PC-9 (cell line): ENCODE measurements at regions not wholly inside any gene's neighbourhood (a gene's known extent, or its start where the extent isn't known, plus 50 kb on each side); places are given as distances from the start of the nearest gene placed in this dataset.

Experiments used
- BruUV-seq: library from RNA; stranded (reverse); fragments of 400-500 nt; replicated peaks from 2 replicates; lab custom pipeline; 2021; lab: Mats Ljungman, UMichigan
- CTCF ChIA-PET: fragments of 300-600 bp; sonication (Branson Sonifier 250); formaldehyde crosslinking; loops from one replicate; lab custom pipeline; 2022; ENCODE audit warnings: antibody characterized with exemption; lab: Charles Lee
- POLR2A ChIA-PET: fragments of 300-600 bp; sonication (Branson Sonifier 250); formaldehyde crosslinking; loops from one replicate; lab custom pipeline; 2022; ENCODE audit warnings: antibody characterized with exemption; ENCODE audit not compliant: unreplicated experiment; lab: Charles Lee
- DNase-seq, 2 experiments: peaks; one replicate each; pipeline versions ENCODE4 v3.0.0 to v3.0.0-alpha.2; 2015 to 2022; ENCODE audit warnings: mixed read lengths in 1 of 2
- H2AFZ ChIP-seq: fragments of 200-600 bp; sonication (generic); 2 replicates; pipeline ENCODE4 v1.8.1; 2017; ENCODE audit warnings: antibody characterized with exemption
- H3F3A ChIP-seq: fragments of 200-600 bp; sonication (generic); 2 replicates; pipeline ENCODE4 v1.8.1; 2017; ENCODE audit warnings: antibody characterized with exemption, mild to moderate bottlenecking, low read depth; ENCODE audit not compliant: insufficient read depth
- H3K27ac ChIP-seq: fragments of 200-600 bp; sonication (generic); 2 replicates; pipeline ENCODE4 v1.6.1; 2016; ENCODE audit warnings: mixed run types
- H3K27me3 ChIP-seq: fragments of 200-600 bp; sonication (generic); 2 replicates; pipeline ENCODE4 v1.6.1; 2016; ENCODE audit warnings: low read depth, mixed run types; ENCODE audit not compliant: insufficient read depth
- H3K36me3 ChIP-seq: fragments of 200-600 bp; sonication (generic); 2 replicates; pipeline ENCODE4 v1.6.1; 2016; ENCODE audit warnings: low read depth, mixed run types
- H3K4me1 ChIP-seq: fragments of 200-600 bp; sonication (generic); replicated peaks from 2 replicates; pipeline ENCODE4 v1.6.1; 2016; ENCODE audit warnings: mixed run types; ENCODE audit not compliant: insufficient read depth
- H3K4me2 ChIP-seq: fragments of 200-600 bp; sonication (generic); 2 replicates; pipeline ENCODE4 v1.6.1; 2017; ENCODE audit warnings: mixed run types
- H3K4me3 ChIP-seq: fragments of 200-600 bp; sonication (generic); 2 replicates; pipeline ENCODE4 v1.6.1; 2016; ENCODE audit warnings: mixed run types
- H3K79me2 ChIP-seq: fragments of 200-600 bp; sonication (generic); 2 replicates; pipeline ENCODE4 v1.6.1; 2017; ENCODE audit warnings: low read depth, mixed run types
- H3K9me2 ChIP-seq: fragments of 200-600 bp; sonication (generic); 2 replicates; pipeline ENCODE4 v1.8.1; 2017; ENCODE audit warnings: mild to moderate bottlenecking; ENCODE audit not compliant: insufficient read depth
- H3K9me3 ChIP-seq: fragments of 200-600 bp; sonication (generic); 2 replicates; pipeline ENCODE4 v1.8.1; 2016; ENCODE audit warnings: low read depth; ENCODE audit not compliant: insufficient read depth
- H4K20me1 ChIP-seq: fragments of 200-600 bp; sonication (generic); 2 replicates; pipeline ENCODE4 v1.8.1; 2017; ENCODE audit not compliant: insufficient read depth
- EZH2 ChIP-seq: fragments of 200-600 bp; sonication (generic); IDR thresholded peaks from 2 replicates; pipeline ENCODE4 v1.8.0; 2017; ENCODE audit warnings: antibody characterized with exemption, low read depth
- intact Hi-C: fragments of 100-400 bp; cut with micrococcal nuclease; formaldehyde crosslinking; loops from one replicate; pipeline ENCODE4 v1.10.0; 2022; ENCODE audit not compliant: unreplicated experiment
- TF ChIP-seq, protein P1 (sequence below): fragments of 200-600 bp; sonication (generic); conservative IDR thresholded peaks from 2 replicates; pipeline ENCODE4 v1.6.1; 2017; ENCODE audit warnings: mixed run types, antibody characterized with exemption, mild to moderate bottlenecking, moderate library complexity

DNA sequence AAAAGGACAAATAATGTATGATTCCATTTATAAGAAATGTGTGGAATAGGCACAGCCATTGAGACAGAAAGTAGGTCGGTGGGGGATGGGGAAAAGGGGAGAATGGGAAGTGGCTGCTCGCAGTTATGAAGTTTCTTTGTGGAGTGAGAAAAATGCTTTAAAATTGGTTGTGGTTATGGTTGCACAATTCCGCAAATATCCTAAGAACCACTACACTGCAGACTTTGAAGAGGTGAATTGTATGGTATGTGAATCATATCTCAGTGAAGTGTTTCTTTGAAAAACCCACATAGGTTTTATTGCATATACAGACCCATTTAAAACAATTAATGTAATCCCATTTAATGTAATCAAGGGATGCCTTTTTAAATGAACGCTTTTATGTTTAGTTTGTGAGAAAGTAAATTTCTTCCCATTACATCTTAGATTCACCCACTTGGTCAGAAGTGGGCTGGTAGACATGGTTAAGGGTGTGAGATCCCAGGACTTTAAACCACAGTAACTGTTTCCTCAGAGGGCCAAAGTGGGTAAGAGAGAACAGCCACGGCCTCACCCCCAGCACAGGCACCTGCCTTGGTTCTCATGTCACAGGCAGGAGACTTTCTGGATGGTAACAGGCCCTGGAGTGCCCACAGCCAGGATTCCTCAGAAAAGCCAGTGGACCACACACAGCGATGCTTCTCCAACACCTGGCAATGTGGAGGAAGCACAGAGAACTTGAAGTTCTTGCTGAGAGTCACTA is 119.3 kb upstream of the GJB6 start:
- DNase-seq, result peak in 1 of 2 experiments; percentile 73
- CTCF ChIA-PET, result no interaction called here
- Histone ChIP-seq H3K9me2 (no peaks in the 10 kb centered on the region), H4K20me1 (no peaks in the 10 kb centered on the region), H3K4me1 (peaks cover 25% of the 10 kb centered on the region), H3K4me3 (no peak overlapping the region), H3K27ac (peak overlapping the region; percentile 25; the same call in 1 of the 2 replicates), H3K9me3 (no peaks in the 10 kb centered on the region), H3K4me2 (peak overlapping the region; percentile 21; the same call in 1 of the 2 replicates), H3K27me3 (no peaks in the 10 kb centered on the region), H3K79me2 (no peaks in the 10 kb centered on the region), H3F3A (peaks cover 19% of the 10 kb centered on the region), H3K36me3 (no peaks in the 10 kb centered on the region), H2AFZ (no peak overlapping the region)
- no TSS peak for BruUV-seq
- intact Hi-C loops, result no loop called here
- POLR2A ChIA-PET, result no interaction called here
- no peak for TF ChIP-seq EZH2
- TF ChIP-seq, protein P1, sequence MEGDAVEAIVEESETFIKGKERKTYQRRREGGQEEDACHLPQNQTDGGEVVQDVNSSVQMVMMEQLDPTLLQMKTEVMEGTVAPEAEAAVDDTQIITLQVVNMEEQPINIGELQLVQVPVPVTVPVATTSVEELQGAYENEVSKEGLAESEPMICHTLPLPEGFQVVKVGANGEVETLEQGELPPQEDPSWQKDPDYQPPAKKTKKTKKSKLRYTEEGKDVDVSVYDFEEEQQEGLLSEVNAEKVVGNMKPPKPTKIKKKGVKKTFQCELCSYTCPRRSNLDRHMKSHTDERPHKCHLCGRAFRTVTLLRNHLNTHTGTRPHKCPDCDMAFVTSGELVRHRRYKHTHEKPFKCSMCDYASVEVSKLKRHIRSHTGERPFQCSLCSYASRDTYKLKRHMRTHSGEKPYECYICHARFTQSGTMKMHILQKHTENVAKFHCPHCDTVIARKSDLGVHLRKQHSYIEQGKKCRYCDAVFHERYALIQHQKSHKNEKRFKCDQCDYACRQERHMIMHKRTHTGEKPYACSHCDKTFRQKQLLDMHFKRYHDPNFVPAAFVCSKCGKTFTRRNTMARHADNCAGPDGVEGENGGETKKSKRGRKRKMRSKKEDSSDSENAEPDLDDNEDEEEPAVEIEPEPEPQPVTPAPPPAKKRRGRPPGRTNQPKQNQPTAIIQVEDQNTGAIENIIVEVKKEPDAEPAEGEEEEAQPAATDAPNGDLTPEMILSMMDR, result no peak

DNA sequence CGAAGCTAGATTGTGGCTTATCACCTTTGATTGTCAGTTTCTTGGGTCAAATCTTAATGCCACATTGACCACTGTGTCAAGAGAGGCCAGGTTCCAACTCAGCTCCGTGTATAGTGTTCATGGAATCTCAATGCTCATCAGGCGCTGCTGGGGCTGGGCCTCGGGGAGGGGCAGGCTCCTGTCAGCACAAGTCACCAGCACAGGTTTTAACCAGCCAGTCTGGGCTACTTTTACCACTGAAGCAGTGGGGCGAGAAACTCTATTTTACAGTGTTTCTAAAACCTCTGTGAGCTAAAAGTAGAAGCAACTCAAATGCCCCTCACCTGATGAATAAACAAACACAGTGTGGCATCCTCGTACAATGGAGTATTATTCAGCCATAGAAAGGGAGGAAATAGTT is 118.7 kb upstream of the GJB6 start:
- Histone ChIP-seq H3K36me3 (no peaks in the 10 kb centered on the region), H3F3A (peaks cover 19% of the 10 kb centered on the region), H3K79me2 (no peaks in the 10 kb centered on the region), H3K4me3 (no peak overlapping the region), H3K4me2 (0 out of 2 replicates have a peak overlapping the region, but pooled peaks have one; percentile 18), H3K27me3 (no peaks in the 10 kb centered on the region), H4K20me1 (no peaks in the 10 kb centered on the region), H2AFZ (no peak overlapping the region), H3K27ac (0 out of 2 replicates have a peak overlapping the region, but pooled peaks have one; percentile 25), H3K4me1 (peaks cover 25% of the 10 kb centered on the region), H3K9me3 (no peaks in the 10 kb centered on the region), H3K9me2 (no peaks in the 10 kb centered on the region)
- intact Hi-C loops, result no loop called here
- no TSS peak for BruUV-seq
- TF ChIP-seq, protein P1, result no peak
- no peak for TF ChIP-seq EZH2
- DNase-seq, result no peak
- CTCF ChIA-PET, result no interaction called here
- POLR2A ChIA-PET, result no interaction called here

DNA sequence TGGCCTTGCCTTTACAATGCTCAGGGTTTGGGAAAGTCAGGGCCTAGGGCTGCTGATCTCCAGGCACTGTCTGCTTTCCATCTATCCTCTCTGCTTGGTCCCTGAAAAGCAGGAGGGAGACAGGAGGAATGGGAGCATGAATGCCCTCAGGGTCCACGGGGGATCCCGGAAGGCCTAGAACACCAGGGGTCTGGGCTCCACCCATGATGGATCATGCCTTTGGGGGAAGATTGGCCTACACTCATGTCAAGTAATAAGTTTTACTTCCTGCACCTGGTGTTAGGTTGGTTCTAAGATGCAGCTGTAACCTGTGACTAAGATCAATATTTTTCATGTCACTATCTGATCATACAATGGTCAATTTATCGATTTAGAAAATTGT is 118.3 kb upstream of the GJB6 start:
- no TSS peak for BruUV-seq
- H3F3A ChIP-seq, result peaks cover 19% of the 10 kb centered on the region
- ChIA-PET CTCF (no interaction called here), POLR2A (no interaction called here)
- intact Hi-C loops, result no loop called here
- no peak overlapping the region for H3K4me3 ChIP-seq
- H3K9me2 ChIP-seq, result no peaks in the 10 kb centered on the region
- no peaks in the 10 kb centered on the region for H4K20me1 ChIP-seq
- no peak overlapping the region for H3K27ac ChIP-seq
- no peak for DNase-seq
- no peaks in the 10 kb centered on the region for H3K9me3 ChIP-seq
- no peaks in the 10 kb centered on the region for H3K79me2 ChIP-seq
- no peaks in the 10 kb centered on the region for H3K36me3 ChIP-seq
- no peak for TF ChIP-seq EZH2
- TF ChIP-seq, protein P1, result no peak
- no peak overlapping the region for H3K4me2 ChIP-seq
- no peak overlapping the region for H2AFZ ChIP-seq
- no peaks in the 10 kb centered on the region for H3K27me3 ChIP-seq
- peaks cover 25% of the 10 kb centered on the region for H3K4me1 ChIP-seq
